22Rv1 (cell line): ENCODE measurements at regions not wholly inside any gene's neighbourhood (a gene's known extent, or its start where the extent isn't known, plus 50 kb on each side); places are given as distances from the start of the nearest gene placed in this dataset.

Source experiments
- H3K27ac ChIP-seq: fragments of 450-650 bp; 2 replicates; pipeline ENCODE4 v1.5.1; 2017
- CTCF ChIP-seq: fragments of 450-650 bp; IDR thresholded peaks from 2 replicates; pipeline ENCODE4 v1.5.1; 2017; ENCODE audit warnings: mild to moderate bottlenecking
- ZFX ChIP-seq: fragments of 450-650 bp; IDR thresholded peaks from 2 replicates; pipeline ENCODE4 v1.6.1; 2017; ENCODE audit warnings: antibody characterized with exemption, borderline replicate concordance

GRCh38 chr1:170789063-170789462, 125.1 kb downstream of the PRRX1 start:
- no peak overlapping the region for H3K27ac ChIP-seq
- TF ChIP-seq ZFX (no peak), CTCF (no peak)

DNA sequence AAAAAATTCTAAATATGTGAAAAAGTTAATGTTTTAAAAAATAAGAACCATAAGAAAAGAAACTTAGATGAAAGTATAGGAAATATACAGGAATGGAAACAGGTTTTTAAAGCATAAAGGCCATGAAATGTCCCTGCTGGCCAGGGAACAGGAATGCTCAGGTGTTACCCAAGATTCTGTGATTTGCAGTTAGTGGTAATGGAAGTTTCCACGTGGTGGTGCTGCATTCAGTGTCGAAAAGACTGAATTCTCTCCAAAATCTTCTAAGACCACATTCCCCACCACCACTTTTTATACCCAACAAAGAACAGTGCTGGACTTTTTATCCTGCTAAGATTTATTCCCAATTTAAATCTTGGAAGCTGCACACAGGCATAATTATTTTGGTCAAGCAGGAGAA, 126.2 kb downstream of the PRRX1 start:
- TF ChIP-seq CTCF (no peak), ZFX (no peak)
- H3K27ac ChIP-seq, result no peak overlapping the region

GRCh38 chr1:170790651-170791071, 126.7 kb downstream of the PRRX1 start:
- no peak overlapping the region for H3K27ac ChIP-seq
- TF ChIP-seq ZFX (no peak), CTCF (no peak)

GRCh38 chr1:170791941-170792340, 128.0 kb downstream of the PRRX1 start:
- H3K27ac ChIP-seq, result no peak overlapping the region
- TF ChIP-seq ZFX, result no peak
- no peak for TF ChIP-seq CTCF

DNA sequence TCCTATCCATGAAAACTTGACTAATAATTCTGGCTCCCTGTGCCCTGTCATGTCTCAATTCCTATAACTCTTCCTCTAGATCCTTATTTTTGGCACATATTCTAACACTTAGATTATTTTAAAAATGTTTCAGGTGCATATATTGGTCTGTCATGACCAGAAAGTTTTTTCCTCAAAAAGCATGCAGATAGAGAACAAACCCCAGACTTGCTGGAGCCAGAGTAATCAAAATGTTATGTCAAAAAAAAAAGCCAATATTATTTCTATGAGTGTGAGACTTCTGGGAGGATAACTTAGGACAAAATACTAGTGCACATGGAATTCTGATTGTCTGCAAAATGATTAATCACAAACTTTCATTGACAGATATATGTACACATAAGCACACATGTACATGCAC, 135.1 kb upstream of the MROH9 start:
- TF ChIP-seq CTCF (no peak), ZFX (no peak)
- H3K27ac ChIP-seq, result no peak overlapping the region

DNA sequence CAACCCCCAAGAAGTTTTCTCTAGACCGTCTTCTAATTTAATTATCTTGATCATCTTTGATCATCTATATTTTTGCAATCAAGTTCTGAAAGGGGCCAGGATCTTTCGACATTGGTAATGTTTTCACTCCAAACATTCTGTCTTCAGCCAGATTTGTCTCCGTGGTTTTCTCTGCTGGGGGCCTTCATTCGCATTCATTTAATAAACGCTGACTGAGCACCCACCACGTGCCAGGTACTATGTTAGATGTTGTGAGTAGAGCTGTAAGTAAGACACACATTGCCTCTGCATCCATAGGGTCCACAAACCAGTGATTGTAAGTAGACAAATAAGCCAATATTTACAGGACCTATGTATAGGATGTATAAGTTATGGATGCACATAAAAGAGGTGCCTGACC, 134.5 kb upstream of the MROH9 start:
- H3K27ac ChIP-seq, result no peak overlapping the region
- no peak for TF ChIP-seq ZFX

DNA sequence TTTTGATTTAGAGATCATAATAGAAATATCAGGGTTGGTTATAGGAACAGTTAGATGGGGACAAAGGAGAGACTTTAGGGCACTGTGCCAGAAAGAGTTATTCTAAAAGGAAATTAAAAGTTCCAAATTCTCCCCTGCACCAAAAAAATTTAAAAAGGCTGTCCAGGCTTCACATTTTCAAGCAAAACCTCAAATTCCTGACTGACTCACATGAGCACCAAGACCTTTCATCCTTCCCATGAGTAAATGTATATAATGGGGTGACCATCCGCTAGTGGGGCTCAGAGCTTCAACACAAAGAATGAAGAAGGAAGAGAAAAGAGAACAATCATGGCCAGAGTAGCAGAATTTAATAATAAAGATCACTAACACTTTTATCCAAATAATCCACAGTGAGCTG, 131.6 kb upstream of the MROH9 start:
- TF ChIP-seq ZFX (no peak), CTCF (no peak)
- H3K27ac ChIP-seq, result no peak overlapping the region

DNA sequence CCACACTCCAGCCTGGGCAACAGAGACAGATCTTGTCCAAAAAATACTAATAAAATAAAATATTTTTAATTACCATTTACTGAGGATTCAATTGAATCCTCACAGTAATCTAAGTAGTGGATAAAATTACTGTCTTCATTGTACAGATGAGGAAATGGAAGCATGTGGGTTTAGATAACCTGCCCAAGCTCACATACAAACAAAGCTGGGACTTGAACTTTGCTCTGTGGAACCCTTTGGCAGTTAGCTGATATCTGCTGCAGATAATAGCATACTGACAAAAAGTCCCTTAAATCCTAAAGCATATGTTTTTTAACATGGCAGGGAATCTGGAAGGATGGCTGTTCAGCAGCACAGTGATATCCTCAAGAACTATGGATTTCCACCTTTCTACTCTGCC, 130.9 kb upstream of the MROH9 start:
- TF ChIP-seq ZFX (no peak), CTCF (no peak)
- H3K27ac ChIP-seq, result no peak overlapping the region
